HG02571 (cell line): ENCODE measurements at regions not wholly inside any gene's neighbourhood (a gene's known extent, or its start where the extent isn't known, plus 50 kb on each side); places are given as distances from the start of the nearest gene placed in this dataset.
"Not testable (repeated sequence)": the region's sequence is repeated elsewhere in the genome, so short reads cannot be mapped to it uniquely, and the experiment has no call there.

ENCODE experiments used
- ATAC-seq: cut with Tn5 transposase; IDR thresholded peaks from one replicate; pipeline ENCODE4 v1.9.1; 2021; ENCODE audit warnings: mild to moderate bottlenecking, moderate library complexity; ENCODE audit not compliant: unreplicated experiment

GRCh38 chr3:34569437-34569836 is 771.0 kb downstream of the PDCD6IP start:
- no peak for ATAC-seq

GRCh38 chr3:34570916-34571705 is 772.7 kb downstream of the PDCD6IP start:
- ATAC-seq = no peak

DNA sequence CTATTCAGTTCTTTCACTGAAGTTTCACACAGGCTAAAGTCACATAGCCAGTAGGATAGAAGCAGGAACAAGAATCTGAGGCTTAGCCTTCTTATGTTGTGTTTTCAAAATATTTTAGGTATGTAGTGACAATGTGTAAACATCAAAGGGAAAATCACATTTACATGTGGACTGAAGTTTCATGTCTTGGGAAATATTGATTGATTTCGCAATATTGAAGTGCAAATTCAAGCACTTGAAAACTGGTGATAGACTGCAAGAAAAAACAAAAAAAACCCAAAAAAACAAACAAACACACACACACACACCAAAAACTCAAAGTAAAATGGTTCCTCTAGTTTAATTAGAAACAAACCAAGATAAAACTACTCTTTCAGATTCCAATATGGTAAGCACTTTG is 773.3 kb downstream of the PDCD6IP start:
- no peak for ATAC-seq

DNA sequence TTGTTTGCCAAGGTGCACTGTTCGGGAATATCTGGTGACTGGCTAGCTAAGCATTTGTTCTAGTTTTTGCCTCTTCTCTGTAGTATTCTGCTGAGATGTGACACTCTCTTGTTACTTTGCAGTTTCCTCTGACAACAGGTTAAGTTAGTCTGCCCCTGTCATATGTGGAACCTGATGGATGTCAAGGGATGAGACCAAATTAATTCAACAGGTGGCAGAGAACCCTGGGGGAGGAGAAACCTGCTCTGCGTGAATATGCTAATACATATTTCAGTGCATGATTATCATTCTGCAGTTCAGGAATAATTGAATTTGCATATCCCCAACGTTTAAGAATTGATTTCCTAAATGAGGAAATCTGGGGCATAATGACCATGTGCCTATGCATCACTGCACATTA is 777.3 kb downstream of the PDCD6IP start:
- no peak for ATAC-seq

GRCh38 chr3:34582055-34582454 is 783.6 kb downstream of the PDCD6IP start:
- no peak for ATAC-seq

GRCh38 chr3:34583451-34583850 is 785.0 kb downstream of the PDCD6IP start:
- ATAC-seq = no peak

DNA sequence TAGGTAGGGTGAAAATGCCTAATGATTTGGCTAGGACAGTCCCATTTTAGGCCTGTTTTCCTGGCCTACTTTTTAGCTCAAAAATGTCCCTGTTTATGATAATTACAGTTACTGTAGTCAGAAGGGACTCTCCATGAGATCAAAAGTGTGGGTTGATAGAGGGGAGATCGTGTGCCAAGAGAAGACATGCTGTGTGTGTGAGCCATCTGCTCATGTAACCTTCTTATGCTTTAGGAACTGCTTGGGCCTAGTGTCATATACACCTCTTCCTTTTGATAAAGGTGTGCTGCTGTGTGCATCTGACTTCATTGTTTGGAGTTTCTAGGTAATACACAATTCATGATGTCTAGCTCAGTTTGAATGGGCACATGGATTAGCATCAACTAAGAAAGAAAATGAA is 786.5 kb downstream of the PDCD6IP start:
- no peak for ATAC-seq

GRCh38 chr3:34599595-34599994 is 801.2 kb downstream of the PDCD6IP start:
- ATAC-seq = no peak

DNA sequence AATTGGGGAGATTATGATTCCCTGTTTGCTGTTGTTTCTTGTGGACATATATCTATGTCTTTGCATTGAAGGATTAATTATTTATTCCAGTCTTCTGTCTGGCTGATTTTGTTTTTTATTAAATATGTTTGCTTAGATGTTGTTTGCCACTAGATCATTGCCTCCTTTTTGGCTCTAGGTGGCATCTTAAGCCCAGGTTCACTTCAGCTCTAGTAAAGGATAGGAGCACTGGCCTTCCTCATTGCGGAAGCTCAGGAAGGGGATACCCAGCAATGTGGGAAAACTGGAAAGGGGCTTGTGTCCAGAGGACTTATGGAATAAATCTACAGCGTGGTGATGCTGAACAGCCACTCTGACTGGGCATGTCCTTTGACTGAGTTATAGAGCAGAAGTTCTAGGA is 821.6 kb downstream of the PDCD6IP start:
- ATAC-seq = no peak

GRCh38 chr3:34626699-34627098 is 828.3 kb downstream of the PDCD6IP start:
- no peak for ATAC-seq

DNA sequence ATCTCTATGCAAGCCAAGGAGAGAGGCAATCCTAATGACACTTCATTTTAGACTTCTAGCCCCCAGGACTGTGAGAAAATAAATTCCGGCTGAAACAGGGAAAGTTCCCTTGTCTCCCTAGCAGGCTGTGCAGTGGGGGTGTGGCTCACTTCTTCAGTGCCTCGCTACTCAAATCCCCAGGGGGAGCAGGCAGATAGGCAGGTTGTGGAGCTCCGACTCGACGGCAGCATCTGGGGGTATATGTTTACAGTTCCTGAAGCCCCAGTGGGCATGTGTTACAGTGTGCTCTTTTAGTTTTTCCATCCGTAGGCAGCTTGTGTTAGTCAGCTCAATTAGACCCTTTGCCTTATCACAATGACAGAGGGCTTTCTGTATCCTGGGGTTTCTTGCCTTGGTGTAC is 836.5 kb downstream of the PDCD6IP start:
- ATAC-seq = no peak

- ATAC-seq = no peak
Observed at GRCh38 chr3:34635352-34635850, 837.0 kb downstream of the PDCD6IP start.

- no peak for ATAC-seq
Observed at GRCh38 chr3:34646911-34647460, 848.6 kb downstream of the PDCD6IP start.

DNA sequence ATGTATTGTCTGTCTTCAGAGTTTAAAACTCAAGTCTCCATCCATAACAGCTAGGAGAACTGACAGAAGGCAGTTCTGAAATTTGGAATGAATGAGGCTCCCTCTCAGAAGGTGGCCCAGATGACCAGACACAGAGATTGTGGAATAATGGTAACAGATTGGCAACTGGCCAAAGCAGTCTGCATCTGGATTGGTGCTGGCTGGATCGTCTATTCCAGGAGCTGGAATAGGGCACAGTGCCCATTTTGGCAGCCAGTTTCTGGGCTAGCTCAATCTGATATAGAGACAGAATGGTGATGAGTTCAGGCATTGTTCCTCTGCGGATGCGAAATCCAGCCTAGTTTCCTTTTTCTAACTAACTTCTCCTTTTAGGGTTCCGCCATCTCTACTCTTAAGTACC is 851.7 kb downstream of the PDCD6IP start:
- ATAC-seq = no peak

DNA sequence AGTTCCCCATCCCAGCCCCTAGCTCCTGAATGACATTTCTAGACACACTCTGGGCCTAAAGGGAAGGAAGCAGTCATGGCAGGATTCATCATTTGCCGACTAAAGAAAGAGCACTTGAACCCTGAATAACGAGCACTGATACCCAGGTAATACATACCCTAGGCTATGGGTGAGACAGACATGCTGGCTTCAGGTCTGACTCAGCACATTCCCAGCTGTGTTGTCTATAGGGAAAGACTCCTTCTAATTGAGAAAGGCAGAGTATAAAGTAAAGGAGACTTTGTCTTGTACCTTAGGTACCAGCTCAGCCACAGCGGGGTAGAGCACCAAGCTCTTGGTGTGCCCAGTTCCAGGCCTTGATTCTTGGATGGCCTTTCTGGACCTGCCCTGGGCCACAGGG is 870.5 kb downstream of the PDCD6IP start:
- no peak for ATAC-seq

- ATAC-seq = no peak
Observed at GRCh38 chr3:34669490-34669889, 871.1 kb downstream of the PDCD6IP start.

DNA sequence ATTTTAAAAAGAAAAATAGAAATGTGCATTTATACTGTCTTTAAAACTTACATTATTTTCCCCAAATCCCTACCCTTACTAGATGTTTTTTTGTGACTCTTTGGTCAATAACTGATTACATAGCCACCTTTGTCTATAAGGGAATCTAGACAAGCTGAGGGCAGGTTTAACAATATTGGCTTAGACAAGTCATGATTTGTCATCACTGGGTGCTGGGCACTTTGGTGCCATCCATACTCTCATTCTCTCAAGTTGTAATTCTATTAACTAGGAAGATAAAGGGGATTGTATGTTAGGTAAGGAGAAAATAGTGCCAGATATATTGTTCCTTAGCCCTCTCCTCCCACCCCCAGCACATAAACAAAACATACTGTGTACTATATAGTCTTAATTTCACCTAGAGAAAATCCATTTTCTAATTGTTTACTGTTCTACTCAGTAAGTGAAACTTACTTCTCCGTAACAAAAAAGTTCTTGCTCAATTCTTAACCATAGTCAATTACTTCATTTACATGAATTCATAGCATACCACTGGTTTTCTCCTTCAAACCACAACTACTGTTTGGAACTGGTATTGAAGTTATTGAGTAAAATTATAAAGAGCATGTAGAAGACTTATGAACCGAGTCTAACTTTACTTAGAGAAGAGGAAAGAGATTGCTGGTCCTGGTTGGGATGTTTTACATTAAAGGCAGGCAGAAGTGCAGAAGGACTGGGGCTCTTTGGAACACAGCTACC is 877.1 kb downstream of the PDCD6IP start:
- ATAC-seq = no peak

DNA sequence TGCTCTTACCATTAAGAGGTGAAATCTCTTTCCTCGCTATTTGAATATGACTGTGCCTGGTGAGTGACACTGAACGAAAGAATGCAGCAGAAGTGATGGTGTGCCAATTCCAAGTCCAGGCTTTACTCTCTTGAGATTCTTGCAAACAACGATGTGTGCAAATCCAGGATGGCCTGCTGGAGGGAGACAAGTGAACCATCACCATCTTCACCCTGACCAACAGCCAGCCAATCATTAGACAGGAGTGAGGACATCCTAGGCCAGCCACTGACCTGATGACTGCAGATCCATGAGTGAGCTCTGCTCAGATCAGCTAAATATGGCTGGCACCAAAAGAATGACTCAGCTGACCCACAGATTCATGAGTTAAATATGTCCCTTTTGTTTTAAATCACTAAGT is 878.0 kb downstream of the PDCD6IP start:
- ATAC-seq = no peak

DNA sequence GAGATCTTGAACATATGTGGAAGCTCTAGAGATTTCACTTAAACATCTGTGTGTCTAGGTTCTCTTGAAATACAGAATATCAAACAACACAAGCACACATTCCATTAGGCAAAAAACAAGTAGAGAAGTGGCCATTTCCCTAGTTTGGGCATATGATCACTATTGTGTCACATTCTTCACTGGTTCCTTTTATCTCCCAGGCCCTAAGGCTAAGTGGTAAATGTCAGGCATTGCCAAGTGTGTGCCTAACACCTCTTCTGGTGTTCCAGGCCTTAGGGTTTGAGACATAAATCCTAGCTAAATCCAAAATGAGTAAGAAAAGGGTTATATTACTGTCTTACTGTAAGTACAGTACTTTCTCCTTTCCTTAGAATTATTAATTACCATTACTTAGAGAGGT is 880.1 kb downstream of the PDCD6IP start:
- no peak for ATAC-seq

GRCh38 chr3:34679055-34679454 is 880.6 kb downstream of the PDCD6IP start:
- ATAC-seq = not testable (repeated sequence)

DNA sequence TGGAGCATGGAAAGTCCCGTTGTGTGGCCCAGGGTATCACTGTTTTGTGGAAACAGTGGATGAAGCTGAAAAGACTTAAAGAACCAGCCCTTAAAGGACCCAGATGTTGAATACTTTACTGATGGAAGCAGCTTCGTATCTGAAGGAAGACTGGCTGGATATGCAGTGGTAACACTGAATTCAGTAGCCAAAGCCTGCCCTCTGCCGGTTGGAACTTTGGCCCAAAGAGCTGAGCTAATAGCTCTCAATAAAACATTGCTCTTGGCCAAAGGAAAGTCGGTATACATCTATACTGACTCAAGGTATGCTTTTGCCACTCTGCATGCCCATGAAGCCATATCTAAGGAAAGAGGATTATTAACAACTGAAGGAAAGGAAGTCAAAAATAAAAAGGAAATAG is 885.4 kb downstream of the PDCD6IP start:
- no peak for ATAC-seq

DNA sequence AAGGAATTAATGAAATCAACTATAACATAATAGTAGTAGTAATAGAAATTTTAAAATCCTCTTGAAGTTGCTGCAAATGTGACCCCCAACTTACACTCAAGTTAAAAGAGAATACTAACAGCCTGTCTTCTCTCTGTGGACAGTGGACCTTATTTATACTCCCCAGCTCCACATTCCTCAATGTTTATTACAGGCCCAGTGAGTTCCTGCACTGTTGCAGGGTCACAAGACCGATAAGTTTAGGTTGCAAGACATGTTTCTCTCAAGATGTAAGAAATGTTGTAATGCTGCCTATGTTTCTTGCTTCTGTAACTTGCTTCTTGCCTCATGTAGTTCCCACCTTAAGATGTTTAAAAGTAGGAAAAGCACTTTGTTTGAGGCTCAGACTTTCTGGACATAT is 888.1 kb downstream of the PDCD6IP start:
- ATAC-seq = no peak
